ENCODE measurements at regions not wholly inside any gene's neighbourhood (a gene's known extent, or its start where the extent isn't known, plus 50 kb on each side); places are given as distances from the start of the nearest gene placed in this dataset.

DNA sequence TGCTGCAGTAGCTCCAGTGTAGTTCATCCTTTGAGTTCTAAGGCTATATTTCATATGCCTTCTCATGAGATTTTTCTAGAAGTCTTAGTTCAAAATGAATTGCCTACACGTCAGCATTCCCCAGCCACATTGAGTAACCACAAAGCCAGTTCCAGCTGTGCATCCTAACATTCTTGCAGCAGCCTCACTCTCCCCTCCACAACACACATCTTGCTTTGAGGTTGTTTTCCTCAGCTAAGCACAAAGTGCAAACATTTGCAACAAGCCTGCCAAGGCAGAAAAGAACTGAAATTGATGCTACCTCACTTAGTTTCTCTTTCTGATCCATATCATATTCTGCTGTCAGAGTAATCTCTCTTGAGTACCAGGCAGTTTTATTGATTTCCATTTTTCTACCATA is 160.7 kb upstream of the KCNQ5 start:
- TF ChIP-seq, protein P1, sequence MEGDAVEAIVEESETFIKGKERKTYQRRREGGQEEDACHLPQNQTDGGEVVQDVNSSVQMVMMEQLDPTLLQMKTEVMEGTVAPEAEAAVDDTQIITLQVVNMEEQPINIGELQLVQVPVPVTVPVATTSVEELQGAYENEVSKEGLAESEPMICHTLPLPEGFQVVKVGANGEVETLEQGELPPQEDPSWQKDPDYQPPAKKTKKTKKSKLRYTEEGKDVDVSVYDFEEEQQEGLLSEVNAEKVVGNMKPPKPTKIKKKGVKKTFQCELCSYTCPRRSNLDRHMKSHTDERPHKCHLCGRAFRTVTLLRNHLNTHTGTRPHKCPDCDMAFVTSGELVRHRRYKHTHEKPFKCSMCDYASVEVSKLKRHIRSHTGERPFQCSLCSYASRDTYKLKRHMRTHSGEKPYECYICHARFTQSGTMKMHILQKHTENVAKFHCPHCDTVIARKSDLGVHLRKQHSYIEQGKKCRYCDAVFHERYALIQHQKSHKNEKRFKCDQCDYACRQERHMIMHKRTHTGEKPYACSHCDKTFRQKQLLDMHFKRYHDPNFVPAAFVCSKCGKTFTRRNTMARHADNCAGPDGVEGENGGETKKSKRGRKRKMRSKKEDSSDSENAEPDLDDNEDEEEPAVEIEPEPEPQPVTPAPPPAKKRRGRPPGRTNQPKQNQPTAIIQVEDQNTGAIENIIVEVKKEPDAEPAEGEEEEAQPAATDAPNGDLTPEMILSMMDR (IDR thresholded peaks at IDR 0.05; ENCODE audit: low read depth, low read length), result no peak
- TF ChIP-seq, protein P2, sequence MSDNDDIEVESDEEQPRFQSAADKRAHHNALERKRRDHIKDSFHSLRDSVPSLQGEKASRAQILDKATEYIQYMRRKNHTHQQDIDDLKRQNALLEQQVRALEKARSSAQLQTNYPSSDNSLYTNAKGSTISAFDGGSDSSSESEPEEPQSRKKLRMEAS (IDR thresholded peaks at IDR 0.05; ENCODE audit: low read depth, low read length), result no peak
- TF ChIP-seq POLR2A (IDR thresholded peaks at IDR 0.05; ENCODE audit: extremely low read depth, insufficient read length), result no peak

Measured in NB4 (cell line).